ENCODE measurements at regions not wholly inside any gene's neighbourhood (a gene's known extent, or its start where the extent isn't known, plus 50 kb on each side); places are given as distances from the start of the nearest gene placed in this dataset.

- no peak for ATAC-seq
- ChIA-PET POLR2A (interaction anchor here (0.9 kb wide), 1 partner anchor 75 kb away, joined by 10 read pairs; no protein-coding TSS in a partner anchor), CTCF (interaction anchor here (0.6 to 2.4 kb wide), 5 partner anchors 11 to 240 kb away, joined by 3 to 8 read pairs (median 3); no protein-coding TSS in a partner anchor)
- Mint-ChIP-seq H3K36me3 (no peaks in the 10 kb centered on the region), H3K4me1 (peaks cover 23% of the 10 kb centered on the region), H3K4me3 (peak overlapping the region; percentile 12; the same call in 1 of the 2 replicates), H3K27me3 (ENCODE audit: low read depth) (peaks cover 32% of the 10 kb centered on the region), H3K9me3 (peaks cover 11% of the 10 kb centered on the region), H3K27ac (no peak overlapping the region)
- DNase-seq (ENCODE audit: low spot score) = no peak
- TF ChIP-seq ZNF512 (CRISPR knock-in tag; IDR thresholded peaks at IDR 0.05; ENCODE audit: borderline replicate concordance) (no peak), HMGXB4 (CRISPR knock-in tag; IDR thresholded peaks at IDR 0.05) (no peak), OVOL2 (CRISPR knock-in tag; IDR thresholded peaks at IDR 0.05; ENCODE audit: borderline replicate concordance) (no peak), JAZF1 (CRISPR knock-in tag; IDR thresholded peaks at IDR 0.05) (no peak), ERG (CRISPR knock-in tag; IDR thresholded peaks at IDR 0.05) (no peak), JUN (CRISPR knock-in tag; IDR thresholded peaks at IDR 0.05) (no peak), CREM (CRISPR knock-in tag; IDR thresholded peaks at IDR 0.05) (no peak), GRHL2 (CRISPR knock-in tag; IDR thresholded peaks at IDR 0.05; ENCODE audit: insufficient replicate concordance, severe bottlenecking) (no peak), PRRX2 (CRISPR knock-in tag; IDR thresholded peaks at IDR 0.05) (no peak)
- TF ChIP-seq, protein P1, sequence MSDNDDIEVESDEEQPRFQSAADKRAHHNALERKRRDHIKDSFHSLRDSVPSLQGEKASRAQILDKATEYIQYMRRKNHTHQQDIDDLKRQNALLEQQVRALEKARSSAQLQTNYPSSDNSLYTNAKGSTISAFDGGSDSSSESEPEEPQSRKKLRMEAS (CRISPR knock-in tag; IDR thresholded peaks at IDR 0.05) = no peak
- TF ChIP-seq, protein P2, sequence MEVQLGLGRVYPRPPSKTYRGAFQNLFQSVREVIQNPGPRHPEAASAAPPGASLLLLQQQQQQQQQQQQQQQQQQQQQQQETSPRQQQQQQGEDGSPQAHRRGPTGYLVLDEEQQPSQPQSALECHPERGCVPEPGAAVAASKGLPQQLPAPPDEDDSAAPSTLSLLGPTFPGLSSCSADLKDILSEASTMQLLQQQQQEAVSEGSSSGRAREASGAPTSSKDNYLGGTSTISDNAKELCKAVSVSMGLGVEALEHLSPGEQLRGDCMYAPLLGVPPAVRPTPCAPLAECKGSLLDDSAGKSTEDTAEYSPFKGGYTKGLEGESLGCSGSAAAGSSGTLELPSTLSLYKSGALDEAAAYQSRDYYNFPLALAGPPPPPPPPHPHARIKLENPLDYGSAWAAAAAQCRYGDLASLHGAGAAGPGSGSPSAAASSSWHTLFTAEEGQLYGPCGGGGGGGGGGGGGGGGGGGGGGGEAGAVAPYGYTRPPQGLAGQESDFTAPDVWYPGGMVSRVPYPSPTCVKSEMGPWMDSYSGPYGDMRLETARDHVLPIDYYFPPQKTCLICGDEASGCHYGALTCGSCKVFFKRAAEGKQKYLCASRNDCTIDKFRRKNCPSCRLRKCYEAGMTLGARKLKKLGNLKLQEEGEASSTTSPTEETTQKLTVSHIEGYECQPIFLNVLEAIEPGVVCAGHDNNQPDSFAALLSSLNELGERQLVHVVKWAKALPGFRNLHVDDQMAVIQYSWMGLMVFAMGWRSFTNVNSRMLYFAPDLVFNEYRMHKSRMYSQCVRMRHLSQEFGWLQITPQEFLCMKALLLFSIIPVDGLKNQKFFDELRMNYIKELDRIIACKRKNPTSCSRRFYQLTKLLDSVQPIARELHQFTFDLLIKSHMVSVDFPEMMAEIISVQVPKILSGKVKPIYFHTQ (CRISPR knock-in tag; IDR thresholded peaks at IDR 0.05) = no peak
- TF ChIP-seq, protein P3, sequence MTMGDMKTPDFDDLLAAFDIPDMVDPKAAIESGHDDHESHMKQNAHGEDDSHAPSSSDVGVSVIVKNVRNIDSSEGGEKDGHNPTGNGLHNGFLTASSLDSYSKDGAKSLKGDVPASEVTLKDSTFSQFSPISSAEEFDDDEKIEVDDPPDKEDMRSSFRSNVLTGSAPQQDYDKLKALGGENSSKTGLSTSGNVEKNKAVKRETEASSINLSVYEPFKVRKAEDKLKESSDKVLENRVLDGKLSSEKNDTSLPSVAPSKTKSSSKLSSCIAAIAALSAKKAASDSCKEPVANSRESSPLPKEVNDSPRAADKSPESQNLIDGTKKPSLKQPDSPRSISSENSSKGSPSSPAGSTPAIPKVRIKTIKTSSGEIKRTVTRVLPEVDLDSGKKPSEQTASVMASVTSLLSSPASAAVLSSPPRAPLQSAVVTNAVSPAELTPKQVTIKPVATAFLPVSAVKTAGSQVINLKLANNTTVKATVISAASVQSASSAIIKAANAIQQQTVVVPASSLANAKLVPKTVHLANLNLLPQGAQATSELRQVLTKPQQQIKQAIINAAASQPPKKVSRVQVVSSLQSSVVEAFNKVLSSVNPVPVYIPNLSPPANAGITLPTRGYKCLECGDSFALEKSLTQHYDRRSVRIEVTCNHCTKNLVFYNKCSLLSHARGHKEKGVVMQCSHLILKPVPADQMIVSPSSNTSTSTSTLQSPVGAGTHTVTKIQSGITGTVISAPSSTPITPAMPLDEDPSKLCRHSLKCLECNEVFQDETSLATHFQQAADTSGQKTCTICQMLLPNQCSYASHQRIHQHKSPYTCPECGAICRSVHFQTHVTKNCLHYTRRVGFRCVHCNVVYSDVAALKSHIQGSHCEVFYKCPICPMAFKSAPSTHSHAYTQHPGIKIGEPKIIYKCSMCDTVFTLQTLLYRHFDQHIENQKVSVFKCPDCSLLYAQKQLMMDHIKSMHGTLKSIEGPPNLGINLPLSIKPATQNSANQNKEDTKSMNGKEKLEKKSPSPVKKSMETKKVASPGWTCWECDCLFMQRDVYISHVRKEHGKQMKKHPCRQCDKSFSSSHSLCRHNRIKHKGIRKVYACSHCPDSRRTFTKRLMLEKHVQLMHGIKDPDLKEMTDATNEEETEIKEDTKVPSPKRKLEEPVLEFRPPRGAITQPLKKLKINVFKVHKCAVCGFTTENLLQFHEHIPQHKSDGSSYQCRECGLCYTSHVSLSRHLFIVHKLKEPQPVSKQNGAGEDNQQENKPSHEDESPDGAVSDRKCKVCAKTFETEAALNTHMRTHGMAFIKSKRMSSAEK (CRISPR knock-in tag; IDR thresholded peaks at IDR 0.05; ENCODE audit: borderline replicate concordance) = no peak
Measured at GRCh38 chr17:36842963-36843558, 94.2 kb upstream of the LHX1 start.

All from WTC11 (cell line).